GM18520 (cell line): ENCODE measurements at regions not wholly inside any gene's neighbourhood (a gene's known extent, or its start where the extent isn't known, plus 50 kb on each side); places are given as distances from the start of the nearest gene placed in this dataset.

Experiments used
- ATAC-seq: cut with Tn5 transposase; IDR thresholded peaks from one replicate; pipeline ENCODE4 v1.9.1; 2021; ENCODE audit not compliant: unreplicated experiment

DNA sequence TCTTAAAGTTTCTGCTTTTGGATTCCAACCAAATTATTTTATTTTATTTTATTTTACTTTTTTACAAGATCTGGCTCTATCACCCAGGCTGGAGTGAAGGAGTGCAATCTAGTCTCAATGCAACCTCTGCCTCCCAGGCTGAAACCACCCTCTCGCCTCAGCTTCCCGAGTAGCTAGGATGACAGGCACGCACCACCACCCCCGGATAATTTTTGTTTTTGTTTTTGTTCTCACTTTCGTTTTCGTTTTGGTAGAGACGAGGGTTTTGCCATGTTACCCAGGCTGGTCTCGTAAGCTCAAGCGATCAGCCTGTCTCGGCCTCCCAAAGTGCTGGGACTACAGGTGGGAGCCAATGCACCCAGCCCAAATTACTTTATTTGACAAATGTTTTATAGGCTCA, 219.8 kb downstream of the ETS1 start:
- ATAC-seq, result peak; percentile 46

DNA sequence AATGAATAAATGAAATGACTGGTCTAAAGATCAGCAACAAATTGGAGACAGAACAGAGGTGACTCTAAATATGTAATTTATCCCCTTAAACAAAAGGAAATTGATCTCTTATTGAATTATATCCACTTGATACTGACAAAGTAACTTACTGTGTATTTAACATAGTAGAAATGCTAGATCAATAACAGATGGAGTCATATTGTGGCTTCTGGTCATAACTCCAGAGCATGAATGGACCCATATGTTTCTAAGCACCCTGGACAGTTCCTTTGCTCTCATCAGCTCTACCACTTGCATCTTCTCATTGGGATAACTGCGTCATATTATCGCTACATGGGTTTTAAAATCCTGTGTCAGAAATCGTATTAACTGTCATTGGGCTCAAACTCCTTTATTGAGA, 222.3 kb downstream of the ETS1 start:
- ATAC-seq, result no peak

DNA sequence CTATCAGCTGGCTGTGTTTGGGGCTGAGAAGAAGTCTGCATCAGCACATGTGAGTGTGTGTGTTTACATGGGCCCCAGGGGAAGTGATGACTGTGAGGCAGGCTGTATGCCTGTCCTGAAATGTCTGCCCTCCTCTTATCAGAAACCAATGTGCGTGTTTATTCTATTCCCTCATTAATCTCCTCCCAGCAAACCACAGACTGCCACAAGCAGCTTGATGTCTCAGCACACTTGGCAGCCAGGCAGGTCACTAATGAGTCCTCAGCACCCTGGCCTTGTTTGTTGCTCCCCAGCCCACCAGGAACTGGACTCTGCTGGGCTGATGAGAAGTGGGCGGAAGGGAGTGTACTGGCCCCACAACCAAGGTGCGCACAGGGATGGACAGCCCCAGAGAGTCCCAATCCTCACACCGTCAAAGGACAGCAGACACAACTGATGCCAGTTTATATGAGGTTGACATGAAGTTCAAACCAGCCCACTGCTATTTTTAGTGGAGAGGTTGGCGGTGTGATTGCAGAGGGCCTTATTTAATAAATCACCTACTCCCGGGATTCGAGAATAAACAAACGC, 225.8 kb downstream of the ETS1 start:
- ATAC-seq, result no peak

DNA sequence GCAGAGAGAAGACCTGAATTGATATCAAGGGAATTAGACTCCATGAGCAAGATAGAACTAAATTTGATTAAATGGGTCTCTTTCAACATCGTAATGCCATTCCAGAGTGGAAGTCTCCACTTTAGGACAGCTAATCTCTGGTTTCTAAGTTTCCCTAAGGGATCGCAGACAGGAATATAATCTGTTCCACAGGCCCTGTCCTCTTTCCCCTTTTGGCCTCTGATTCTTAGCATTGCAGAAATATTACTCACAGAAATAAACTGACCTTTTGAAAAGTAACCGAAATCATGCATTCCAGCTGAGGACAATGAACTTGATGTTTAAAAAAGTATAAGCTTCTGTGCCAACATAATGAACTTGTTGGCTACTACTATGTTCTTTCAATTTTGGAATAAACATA, 227.8 kb downstream of the ETS1 start:
- no peak for ATAC-seq

DNA sequence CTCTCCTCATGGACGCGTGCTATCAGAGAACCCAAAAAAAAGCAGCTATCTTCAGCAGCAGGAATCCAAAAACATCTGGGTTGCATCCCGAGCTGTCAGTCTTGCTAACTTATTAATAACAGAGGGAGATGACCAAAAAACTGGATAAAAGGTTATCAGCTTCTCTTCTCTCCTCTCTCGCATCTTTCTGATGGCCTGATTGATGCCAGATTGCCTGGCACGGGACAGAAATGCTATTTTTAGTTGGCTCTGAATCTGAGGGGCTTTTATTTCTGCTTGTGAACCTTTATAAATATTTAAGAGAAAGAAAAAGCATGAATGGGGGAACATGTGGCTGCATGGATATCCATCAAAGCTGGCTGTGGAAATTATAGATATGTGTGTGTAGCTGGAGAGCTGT, 230.3 kb downstream of the ETS1 start:
- no peak for ATAC-seq

DNA sequence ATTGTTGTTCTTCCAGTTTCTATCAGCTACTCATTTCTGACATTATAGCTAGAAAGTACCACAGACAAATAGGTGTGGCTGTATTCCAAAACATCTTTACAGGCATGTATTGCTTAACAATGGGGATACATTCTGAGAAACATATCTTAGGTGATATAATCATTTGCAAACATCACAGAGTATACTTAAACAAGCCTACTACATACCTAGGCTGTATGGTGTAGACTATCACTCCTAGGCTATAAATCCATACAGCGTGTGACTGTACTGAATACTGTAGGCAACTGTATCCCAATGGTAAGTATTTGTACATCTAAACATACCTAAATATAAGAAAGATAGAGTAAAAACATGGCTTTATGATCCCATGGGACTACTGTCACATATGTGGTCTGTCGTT, 231.8 kb downstream of the ETS1 start:
- no peak for ATAC-seq

DNA sequence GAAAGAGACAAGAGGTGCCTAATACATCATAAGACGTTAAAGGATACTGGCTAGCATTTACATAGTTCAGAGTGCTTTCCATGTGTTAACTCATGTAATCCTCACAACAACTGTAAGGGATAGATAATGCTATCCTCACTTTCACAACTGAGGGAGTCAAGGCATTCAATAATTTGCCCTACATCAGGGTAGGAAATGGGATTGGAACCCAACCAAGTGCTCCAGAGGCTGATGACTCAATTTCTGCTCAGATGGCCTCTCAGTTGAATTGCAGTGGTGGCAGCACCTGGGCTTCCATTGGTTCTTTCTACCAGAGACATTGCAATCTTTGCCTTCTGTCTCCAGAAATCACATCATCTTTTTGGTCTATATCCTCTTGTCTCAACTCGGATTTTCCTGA, 232.9 kb downstream of the ETS1 start:
- no peak for ATAC-seq

DNA sequence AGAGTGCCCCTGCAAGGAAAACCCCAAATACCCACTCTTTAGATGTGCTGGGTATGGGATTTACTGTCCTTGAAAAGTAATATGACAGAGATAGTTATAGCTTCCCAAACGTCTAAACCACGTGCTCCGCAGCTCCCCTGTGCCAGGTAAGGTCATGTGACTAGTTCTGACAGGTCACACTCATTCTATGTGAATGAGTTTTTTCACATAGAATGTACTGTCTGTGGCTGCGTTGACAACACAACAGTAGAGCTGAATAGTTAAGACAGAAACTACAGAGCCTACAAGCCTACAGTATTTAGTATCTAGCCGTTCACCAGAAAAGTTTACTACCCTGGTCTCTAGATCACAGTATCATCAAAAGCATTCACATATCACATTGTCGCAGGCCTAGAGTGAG, 236.2 kb downstream of the ETS1 start:
- no peak for ATAC-seq

DNA sequence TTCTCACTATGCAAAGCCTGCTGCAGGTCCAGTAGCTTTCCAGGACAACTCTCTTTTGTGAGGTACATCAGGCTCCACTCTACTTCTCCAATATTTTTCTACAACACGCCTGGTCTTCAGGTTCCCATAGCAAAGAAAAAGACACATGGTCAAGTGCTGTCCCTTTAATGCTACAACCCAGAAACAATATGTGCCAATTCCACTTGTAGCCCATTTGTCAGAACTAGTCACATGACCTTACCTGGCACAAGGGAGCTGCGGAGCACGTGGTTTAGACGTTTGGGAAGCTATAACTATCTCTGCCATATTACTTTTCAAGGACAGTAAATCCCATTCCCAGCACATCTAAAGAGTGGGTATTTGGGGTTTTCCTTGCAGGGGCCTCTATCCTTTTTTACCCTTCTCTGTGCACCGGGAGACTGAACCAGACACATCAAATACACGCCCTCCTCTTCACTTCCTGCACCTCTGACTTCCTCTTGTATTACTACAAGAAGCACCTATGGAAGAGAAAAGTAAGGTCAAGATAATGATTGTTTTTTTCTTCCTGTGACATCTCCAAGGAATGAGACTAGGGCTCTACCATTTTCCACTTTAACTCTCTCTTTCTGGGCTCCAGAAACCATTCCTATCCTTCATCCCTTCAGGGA, 237.6 kb downstream of the ETS1 start:
- no peak for ATAC-seq

DNA sequence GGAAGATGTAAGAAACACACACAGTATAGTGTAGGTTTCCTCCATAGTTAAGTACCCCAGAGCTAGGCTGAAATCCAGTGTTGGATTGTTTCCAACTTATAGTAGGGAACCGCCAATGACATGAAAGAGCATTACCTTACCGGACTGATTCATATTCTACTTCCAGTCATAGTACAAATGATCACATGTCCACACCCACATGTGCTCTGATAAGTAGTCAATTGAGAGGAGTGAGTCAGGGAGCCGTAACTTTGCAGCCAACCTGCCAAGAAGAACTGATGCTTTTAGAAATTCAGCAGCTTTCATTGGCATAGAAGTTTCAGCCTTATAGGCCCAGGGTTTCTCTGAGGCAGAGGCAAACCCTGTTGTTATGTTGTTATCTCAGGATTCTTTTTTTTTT, 240.6 kb downstream of the ETS1 start:
- no peak for ATAC-seq

DNA sequence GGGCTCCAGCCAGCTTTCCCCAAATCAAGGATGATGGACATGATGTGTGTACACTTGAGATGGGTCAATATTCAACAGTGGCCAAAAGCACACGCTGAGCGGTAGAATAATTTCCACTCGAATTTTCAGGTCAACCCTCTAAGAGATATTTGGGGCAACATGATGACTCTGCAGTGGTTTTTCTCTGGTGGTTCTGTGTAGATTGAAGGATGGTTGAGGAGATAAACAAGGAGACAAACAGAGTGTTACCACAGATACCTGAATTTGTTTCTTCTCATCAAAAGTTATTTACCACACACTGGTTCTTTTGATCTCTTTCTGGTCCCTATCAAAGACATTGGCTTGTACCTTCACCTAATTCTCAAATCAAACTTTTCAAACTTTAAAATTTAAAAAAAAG, 242.0 kb downstream of the ETS1 start:
- ATAC-seq, result no peak

DNA sequence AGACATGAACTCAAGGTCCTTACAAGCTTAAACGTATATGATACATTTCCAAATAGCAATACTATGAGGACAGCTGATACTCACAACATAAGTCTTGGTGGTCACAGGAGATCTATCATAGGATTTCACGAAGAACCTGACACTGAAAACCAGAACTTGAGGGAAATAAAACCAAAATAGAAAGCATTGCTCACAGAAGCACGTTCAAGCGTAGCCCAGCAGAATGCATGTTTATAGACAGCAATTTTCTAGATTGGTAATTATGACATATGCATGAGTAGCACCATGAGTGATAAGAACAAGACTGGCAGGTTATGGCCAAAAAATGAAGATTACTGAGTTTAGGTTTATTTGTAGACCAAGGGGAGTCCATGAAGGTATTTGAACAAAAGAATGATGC, 243.5 kb downstream of the ETS1 start:
- ATAC-seq, result no peak

DNA sequence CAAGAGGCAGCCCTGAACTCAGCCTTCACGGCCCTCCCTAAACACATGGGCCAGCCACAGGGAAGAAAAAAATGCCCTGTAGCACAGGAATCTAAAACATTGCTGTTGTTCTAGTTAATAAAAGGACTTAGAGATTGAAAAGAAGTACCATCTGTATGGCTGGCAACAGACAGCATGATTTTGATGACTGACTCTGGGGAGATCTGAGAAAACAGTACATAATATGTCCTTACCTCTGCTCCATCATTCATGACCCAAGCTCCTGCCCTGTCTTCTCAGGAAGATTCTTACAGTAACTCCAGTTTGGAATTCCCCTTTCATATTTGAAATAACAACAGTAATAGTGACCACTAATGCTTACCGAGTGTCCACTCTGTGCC, 244.2 kb downstream of the ETS1 start:
- ATAC-seq, result no peak

DNA sequence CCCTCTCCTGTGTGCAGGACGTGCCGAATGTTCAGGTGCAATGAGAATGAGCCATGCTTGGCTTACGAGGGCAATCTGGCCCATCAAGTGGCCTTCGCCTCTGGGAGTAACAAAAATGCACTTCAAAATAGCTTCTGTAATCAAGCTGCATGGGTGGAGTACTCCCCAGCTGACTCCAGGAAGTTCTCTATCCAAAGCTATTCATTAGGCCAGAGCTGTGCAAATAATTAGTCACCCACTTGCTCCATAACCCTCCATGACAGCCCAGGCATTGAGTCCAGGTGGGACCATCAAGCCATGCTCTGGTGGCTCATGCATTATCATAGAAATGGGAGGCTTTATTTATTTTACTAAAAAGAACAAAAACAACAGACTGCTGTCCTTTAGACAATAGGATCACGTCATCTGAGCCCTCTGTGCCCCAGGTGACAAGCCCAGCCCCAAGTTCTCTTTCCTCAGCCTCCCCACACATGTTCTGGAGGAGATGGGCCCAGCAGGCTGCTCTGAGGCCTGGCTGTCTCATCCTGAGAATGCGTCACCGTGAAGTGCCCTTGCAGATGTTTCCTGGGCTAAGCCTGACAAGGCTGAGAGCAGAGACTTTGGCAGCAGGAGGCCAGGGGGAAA, 244.7 kb downstream of the ETS1 start:
- peak; percentile 85 for ATAC-seq

DNA sequence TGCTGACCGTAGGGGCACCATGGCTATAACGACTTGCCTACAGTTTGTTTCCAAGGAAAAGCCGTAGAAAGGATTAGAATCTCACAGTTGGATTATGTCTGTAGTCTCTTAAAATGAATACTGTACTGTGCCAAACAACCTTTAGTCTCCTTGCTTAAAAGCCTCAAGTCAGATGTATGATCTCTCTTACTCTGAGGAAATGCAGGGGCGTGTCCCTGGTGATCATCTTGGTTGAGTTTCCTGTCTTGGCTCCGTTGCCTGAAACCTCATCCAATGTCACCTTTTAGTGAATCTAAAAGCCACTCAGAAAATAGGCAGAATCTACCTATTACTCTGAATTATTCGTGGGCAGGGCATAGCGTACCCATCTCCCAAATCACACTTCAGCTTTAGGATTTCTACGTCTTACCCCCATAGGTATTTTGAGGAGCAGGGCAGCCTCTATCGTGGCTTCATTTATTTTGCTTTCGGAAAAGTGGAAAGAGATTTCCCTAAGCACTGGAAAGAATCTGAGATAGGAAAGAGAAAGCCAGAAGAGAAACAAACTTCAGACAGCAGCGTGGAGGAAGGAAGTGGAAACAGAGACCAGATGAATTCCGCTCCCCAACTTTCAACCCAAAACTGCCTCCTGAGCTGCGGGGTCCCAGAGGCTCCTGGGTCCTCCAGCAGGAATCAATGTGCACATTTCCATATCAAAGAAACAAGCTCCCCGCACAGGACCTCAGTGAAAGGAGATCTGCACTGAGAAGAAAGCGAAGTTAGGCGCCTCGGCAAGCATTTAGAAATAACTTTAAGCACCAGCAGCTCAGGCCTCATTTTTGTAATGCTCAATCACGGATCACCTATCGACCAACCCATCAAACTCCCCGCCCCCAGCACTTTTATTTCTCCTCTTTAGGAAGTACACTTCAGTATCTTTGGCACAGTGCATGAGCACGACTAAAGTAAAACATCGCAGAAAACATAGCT, 245.8 kb downstream of the ETS1 start:
- no peak for ATAC-seq

DNA sequence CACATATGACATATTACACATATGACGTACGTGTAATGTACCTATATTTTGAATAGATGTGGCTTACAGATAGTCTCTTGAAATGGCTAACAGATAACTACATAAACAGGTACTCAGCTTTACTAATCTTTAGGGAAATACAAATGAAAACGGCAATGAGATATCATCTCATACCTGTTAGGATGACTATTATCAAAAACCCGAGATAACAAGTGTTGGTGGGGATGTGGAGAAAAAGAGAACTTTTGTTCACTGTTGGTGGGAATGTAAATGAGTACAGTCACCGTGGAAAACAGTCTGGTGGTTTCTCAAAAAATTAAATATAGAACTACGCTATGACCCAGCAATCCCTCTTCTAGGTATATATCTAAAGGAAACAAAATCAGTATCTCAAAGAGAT, 247.6 kb downstream of the ETS1 start:
- ATAC-seq, result no peak

DNA sequence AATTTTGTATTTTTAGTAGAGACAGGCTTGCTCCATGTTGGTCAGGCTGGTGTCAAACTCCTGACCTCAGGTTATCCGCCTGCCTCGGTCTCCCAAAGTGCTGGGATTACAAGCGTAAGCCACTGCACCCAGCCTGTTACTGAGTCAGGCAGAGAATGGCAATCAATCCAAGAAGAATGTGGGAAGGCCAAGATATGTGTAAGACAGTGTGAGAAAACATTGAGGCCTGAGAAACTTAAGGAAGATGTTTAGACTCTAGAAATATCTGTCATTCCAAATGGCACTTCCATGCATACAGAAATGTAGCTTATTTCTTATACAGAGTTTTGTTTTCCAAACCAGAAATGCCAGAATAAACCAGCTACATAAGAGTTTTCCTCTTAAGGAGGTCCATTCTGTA, 248.5 kb downstream of the ETS1 start:
- no peak for ATAC-seq

DNA sequence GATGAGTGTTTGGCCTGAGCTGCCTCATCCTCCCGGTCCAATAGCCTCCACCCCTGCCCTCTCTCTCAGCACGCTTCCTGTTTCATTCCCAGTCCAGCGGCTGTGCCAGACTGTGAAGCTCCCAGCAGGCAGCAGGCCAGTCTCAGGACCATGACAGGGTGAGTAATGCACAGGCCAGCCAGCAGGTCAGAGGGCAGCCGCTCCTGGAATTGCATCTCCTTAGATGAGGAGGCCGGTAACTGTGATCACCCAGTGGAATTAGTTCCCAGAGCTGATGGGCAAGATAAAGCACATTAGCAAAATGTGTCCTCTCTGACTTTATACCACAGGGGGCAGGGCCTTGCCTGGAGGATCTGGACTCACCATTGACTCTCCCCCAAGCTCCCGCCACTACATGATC, 251.2 kb downstream of the ETS1 start:
- ATAC-seq, result no peak

DNA sequence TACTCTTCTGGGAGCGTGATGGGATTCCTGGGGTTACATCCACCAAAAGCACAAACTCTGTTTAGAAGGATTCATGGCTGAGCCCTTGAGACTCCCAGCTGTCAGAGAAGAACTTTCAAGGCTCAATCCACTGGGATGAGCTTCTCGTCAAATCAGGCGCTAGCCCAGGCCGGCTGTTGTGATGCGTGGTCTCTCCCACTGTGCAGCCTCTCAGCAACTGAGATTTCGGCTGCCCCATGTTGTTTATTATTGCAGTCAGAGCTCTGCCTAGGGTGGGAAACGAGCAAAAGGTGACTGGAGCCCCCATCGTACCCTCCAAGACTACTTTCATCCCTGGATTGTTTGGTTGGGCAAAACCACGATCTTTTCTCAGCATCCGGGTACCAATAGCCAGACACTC, 251.6 kb downstream of the ETS1 start:
- no peak for ATAC-seq

DNA sequence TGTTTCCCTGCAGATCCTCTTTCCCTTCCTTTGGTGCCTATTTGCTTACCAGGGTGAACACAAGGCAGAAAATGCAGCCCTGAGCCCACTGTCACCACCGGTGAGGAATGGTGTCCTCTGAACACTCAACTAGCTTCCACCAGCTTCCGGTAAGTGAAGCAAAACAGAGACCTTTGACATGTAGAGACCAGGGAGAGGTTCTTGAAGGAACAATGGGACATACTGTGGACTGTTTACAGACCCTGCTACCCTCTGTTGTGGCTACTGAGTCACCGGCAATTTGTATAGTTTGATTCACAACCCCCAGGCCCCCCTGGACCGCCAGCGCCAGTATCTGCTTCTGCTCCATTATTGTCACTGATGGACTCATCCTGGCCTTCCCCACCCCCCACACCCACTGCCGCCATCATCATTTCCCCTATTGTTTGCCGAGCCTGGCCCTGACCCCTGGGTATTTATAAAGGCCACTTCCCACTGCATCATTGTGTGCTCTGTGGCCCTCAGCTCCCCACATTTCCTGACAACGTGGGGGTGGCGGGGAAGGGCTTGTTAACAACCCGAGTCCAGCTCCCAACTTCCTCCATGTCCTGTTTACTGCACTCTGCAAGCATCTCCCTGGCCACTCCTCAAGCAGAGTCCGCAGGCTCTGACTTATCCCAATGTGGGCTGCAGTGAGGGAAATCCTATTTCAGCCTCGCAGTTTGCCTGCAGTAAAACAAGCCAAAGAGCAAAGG, 252.9 kb downstream of the ETS1 start:
- no peak for ATAC-seq

DNA sequence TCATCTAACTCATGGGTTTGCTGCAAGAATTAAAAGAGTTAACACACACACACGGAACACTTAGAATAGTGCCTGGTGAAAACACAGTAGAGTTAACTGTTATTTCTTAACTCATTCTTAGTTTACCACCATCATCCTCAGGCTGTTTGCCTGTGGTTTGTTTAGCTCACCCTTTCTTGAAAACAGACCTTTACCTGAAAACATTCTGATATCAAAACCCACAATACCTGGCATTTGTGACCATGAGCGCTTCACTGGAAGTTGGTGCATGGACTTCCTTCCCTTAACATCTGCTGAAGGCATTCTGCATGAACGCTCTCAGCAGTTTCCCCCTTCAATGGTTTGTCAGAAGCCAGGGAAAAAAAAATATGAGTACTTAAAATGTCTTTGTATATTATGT, 256.0 kb downstream of the ETS1 start:
- no peak for ATAC-seq
